HepG2 (cell line): ENCODE measurements at regions not wholly inside any gene's neighbourhood (a gene's known extent, or its start where the extent isn't known, plus 50 kb on each side); places are given as distances from the start of the nearest gene placed in this dataset.

Source experiments
- ATAC-seq: fragments of 200-7000 bp; cut with Tn5 transposase; 3 replicates; pipeline ENCODE4 v1.9.1; 2020; ENCODE audit warnings: mild to moderate bottlenecking, moderate library complexity
- BruUV-seq: library from RNA; stranded (reverse); fragments of 400-500 nt; replicated peaks from 2 replicates; lab custom pipeline; 2021; lab: Mats Ljungman, UMichigan
- CTCF ChIA-PET: fragments of 300-600 bp; formaldehyde crosslinking; extraction: SDS; loops from one replicate; lab custom pipeline; 2021; ENCODE audit warnings: low total read pairs, inconsistent platforms, low intra/inter-chr PET ratio; lab: Yijun Ruan, JAX
- POLR2A ChIA-PET: fragments of 350-600 bp; sonication (Branson Sonifier 250); formaldehyde crosslinking; loops from one replicate; lab custom pipeline; 2020; ENCODE audit warnings: antibody characterized with exemption, inconsistent platforms; lab: Yijun Ruan, JAX
- DNase-seq: peaks from one replicate; pipeline ENCODE4 v3.0.0-alpha.2; 2015; ENCODE audit warnings: low spot score
- FAIRE-seq: peaks from 3 replicates; lab custom pipeline; 2011; peaks lifted over from hg19 to GRCh38; lab: Jason Lieb, UNC
- H2AFZ ChIP-seq: one replicate; pipeline ENCODE4 v1.6.1; 2011; ENCODE audit warnings: low read length, inconsistent platforms
- H3K27ac ChIP-seq: fragments of 300-600 bp; 3 replicates; pipeline ENCODE4 v1.8.0; 2011; ENCODE audit warnings: mixed run types, mild to moderate bottlenecking, mixed read lengths, low read length, inconsistent platforms; ENCODE audit not compliant: insufficient read depth; ENCODE audit errors: extremely low read length
- H3K27me3 ChIP-seq, 2 experiments: fragments of 200-600 bp in 1 of 2; 2 replicates in 1 of 2; 3 replicates in 1 of 2; pipeline versions ENCODE4 v1.6.0 to v1.8.0; 2011; ENCODE audit warnings: low read length in 2 of 2, mild to moderate bottlenecking in 2 of 2, moderate library complexity in 2 of 2, inconsistent platforms in 1 of 2; ENCODE audit not compliant: insufficient read depth in 2 of 2, control insufficient read depth in 1 of 2
- H3K36me3 ChIP-seq, 2 experiments: fragments of 200-600 bp in 1 of 2; replicated peaks in 1 of 2; 2 replicates in 1 of 2; 3 replicates in 1 of 2; pipeline versions ENCODE4 v1.5.1 to v1.8.0; 2011; ENCODE audit warnings: low read length in 2 of 2, inconsistent platforms in 1 of 2; ENCODE audit not compliant: insufficient read depth in 2 of 2, control insufficient read depth in 1 of 2
- H3K4me1 ChIP-seq: 2 replicates; pipeline ENCODE4 v1.5.1; 2012; ENCODE audit warnings: low read length, inconsistent platforms; ENCODE audit not compliant: insufficient read depth
- H3K4me2 ChIP-seq: 2 replicates; pipeline ENCODE4 v1.6.0; 2011; ENCODE audit warnings: low read depth, low read length, inconsistent platforms
- H3K4me3 ChIP-seq, 3 experiments: fragments of 200-600 bp in 1 of 3; sonication (generic), shearing (Covaris generic) in 1 of 3; replicated peaks in 1 of 3; 2 replicates each; pipeline ENCODE4 v1.5.1; 2011 to 2016; ENCODE audit warnings: low read length in 3 of 3, inconsistent platforms in 2 of 3, low read depth in 2 of 3, mild to moderate bottlenecking in 2 of 3, control low read depth in 1 of 3, mixed read lengths in 1 of 3; ENCODE audit not compliant: insufficient read depth in 1 of 3
- H3K79me2 ChIP-seq: one replicate; pipeline ENCODE4 v1.6.1; 2011; ENCODE audit warnings: low read length, inconsistent platforms; ENCODE audit not compliant: insufficient read depth
- H3K9ac ChIP-seq: 2 replicates; pipeline ENCODE4 v1.6.0; 2011; ENCODE audit warnings: mild to moderate bottlenecking, low read depth, low read length, inconsistent platforms; ENCODE audit not compliant: insufficient read depth
- H3K9me3 ChIP-seq: 2 replicates; pipeline ENCODE4 v1.5.1; 2012; ENCODE audit warnings: mild to moderate bottlenecking, low read length
- H4K20me1 ChIP-seq: 2 replicates; pipeline ENCODE4 v1.6.0; 2011; ENCODE audit warnings: inconsistent platforms, mild to moderate bottlenecking, low read length, moderate library complexity; ENCODE audit not compliant: insufficient read depth
- EZH2 ChIP-seq: conservative IDR thresholded peaks from 2 replicates; pipeline ENCODE4 v1.6.1; 2012; ENCODE audit warnings: mild to moderate bottlenecking, low read depth, low read length, moderate library complexity
- FOXO1 ChIP-seq: sonication (generic); formaldehyde crosslinking; IDR thresholded peaks from 2 replicates; pipeline ENCODE4 v1.4.0; 2020; ENCODE audit warnings: missing genetic modification reagents
- JARID2 ChIP-seq: sonication (generic); formaldehyde crosslinking; IDR thresholded peaks from 2 replicates; pipeline ENCODE4 v1.8.1; 2023; ENCODE audit warnings: missing genetic modification reagents, inconsistent platforms; ENCODE audit not compliant: insufficient replicate concordance
- PHF20 ChIP-seq: sonication (generic); formaldehyde crosslinking; IDR thresholded peaks from 2 replicates; pipeline ENCODE4 v1.5.0; 2020; ENCODE audit warnings: mild to moderate bottlenecking, missing genetic modification reagents
- PLRG1 ChIP-seq: fragments of 450-650 bp; conservative IDR thresholded peaks from 2 replicates; pipeline ENCODE4 v1.6.1; 2016
- POGZ ChIP-seq: sonication (generic); formaldehyde crosslinking; IDR thresholded peaks from 2 replicates; pipeline ENCODE4 v1.4.0; 2020; ENCODE audit warnings: mild to moderate bottlenecking, missing genetic modification reagents
- RARA ChIP-seq: IDR thresholded peaks from 2 replicates; pipeline ENCODE4 v1.6.1; 2016; ENCODE audit warnings: missing genetic modification reagents, missing compliant biosample characterization
- SMARCE1 ChIP-seq: fragments of 450-650 bp; IDR thresholded peaks from 2 replicates; pipeline ENCODE4 v1.6.1; 2017; ENCODE audit warnings: borderline replicate concordance
- SUZ12 ChIP-seq: fragments of 150-350 bp; IDR thresholded peaks from 2 replicates; pipeline ENCODE4 v1.6.1; 2014; ENCODE audit warnings: low read depth, low read length
- ZBTB42 ChIP-seq: sonication (generic); formaldehyde crosslinking; IDR thresholded peaks from 2 replicates; pipeline ENCODE4 v1.5.0; 2020; ENCODE audit warnings: mild to moderate bottlenecking, missing genetic modification reagents
- ZBTB7A ChIP-seq: sonication (generic); formaldehyde crosslinking; IDR thresholded peaks from 2 replicates; pipeline ENCODE4 v1.8.0; 2022; ENCODE audit warnings: mild to moderate bottlenecking, missing genetic modification reagents
- ZNF121 ChIP-seq: sonication (generic); formaldehyde crosslinking; IDR thresholded peaks from 2 replicates; pipeline ENCODE4 v1.5.0; 2020; ENCODE audit warnings: mild to moderate bottlenecking, missing genetic modification reagents
- ZNF138 ChIP-seq: sonication (generic); formaldehyde crosslinking; IDR thresholded peaks from 2 replicates; pipeline ENCODE4 v1.5.0; 2020; ENCODE audit warnings: mild to moderate bottlenecking, low read depth, missing genetic modification reagents
- ZNF567 ChIP-seq: sonication (generic); formaldehyde crosslinking; IDR thresholded peaks from 2 replicates; pipeline ENCODE4 v1.8.1; 2023; ENCODE audit warnings: mild to moderate bottlenecking, missing genetic modification reagents, borderline replicate concordance
- WGBS: methylation state at CpG from one replicate; pipeline ENCODE4 v1.1.6; 2017; ENCODE audit warnings: low lambda C conversion rate; 5-methylcytosine and 5-hydroxymethylcytosine counted together
- in situ Hi-C: cut with HindIII; loops from 2 replicates; pipeline ENCODE4 v1.10.0; 2017; ENCODE audit warnings: low pct_unique_long_range_greater_than_20kb; ENCODE audit not compliant: extremely low pct_ligation_motif_present
- intact Hi-C: fragments of 100-400 bp; cut with micrococcal nuclease; formaldehyde crosslinking; loops from one replicate; pipeline ENCODE4 v1.10.0; 2022; ENCODE audit not compliant: unreplicated experiment
- TF ChIP-seq, protein P1 (sequence below): sonication (generic); formaldehyde crosslinking; IDR thresholded peaks from 2 replicates; pipeline ENCODE4 v1.8.0; 2023; ENCODE audit warnings: mild to moderate bottlenecking, missing genetic modification reagents
- TF ChIP-seq, protein P2 (sequence below): sonication (generic); formaldehyde crosslinking; IDR thresholded peaks from 2 replicates; pipeline ENCODE4 v1.4.0; 2020; ENCODE audit warnings: mild to moderate bottlenecking, low read depth, missing genetic modification reagents

DNA sequence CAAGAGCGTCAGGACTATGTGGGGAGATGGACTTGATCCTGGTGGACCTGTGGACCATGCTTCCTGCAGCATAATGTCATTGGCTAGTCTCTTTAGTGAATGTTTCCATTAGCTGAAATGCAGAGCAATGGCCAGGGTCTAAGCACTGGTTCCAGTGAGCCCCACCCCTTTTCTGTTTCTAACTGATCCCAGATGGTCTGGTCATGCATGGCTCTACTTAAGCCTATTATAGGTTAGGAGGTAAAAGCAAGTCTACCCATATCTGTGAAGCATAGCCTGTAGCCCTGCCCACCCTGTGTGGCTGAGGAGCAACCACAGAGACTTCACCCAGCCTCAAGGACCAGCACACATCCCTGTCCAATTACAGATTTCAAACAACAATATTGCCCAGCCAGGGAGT lies 419.2 kb downstream of the ZNF385D start:
- FAIRE-seq (no peak), DNase-seq (no peak), ATAC-seq (no peak)
- TF ChIP-seq, protein P1, sequence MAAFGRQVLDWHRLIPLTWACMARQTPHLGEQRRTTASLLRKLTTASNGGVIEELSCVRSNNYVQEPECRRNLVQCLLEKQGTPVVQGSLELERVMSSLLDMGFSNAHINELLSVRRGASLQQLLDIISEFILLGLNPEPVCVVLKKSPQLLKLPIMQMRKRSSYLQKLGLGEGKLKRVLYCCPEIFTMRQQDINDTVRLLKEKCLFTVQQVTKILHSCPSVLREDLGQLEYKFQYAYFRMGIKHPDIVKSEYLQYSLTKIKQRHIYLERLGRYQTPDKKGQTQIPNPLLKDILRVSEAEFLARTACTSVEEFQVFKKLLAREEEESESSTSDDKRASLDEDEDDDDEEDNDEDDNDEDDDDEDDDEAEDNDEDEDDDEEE (CRISPR knock-in tag), result no peak
- TF ChIP-seq POGZ (CRISPR knock-in tag), result no peak
- TF ChIP-seq ZBTB7A (CRISPR knock-in tag), result no peak
- TF ChIP-seq JARID2, result no peak
- TF ChIP-seq SMARCE1, result no peak
- TF ChIP-seq EZH2, result no peak
- no peak for TF ChIP-seq SUZ12
- no peak for TF ChIP-seq ZNF121 (CRISPR knock-in tag)
- no peak for TF ChIP-seq PLRG1
- no peak for TF ChIP-seq ZNF567 (CRISPR knock-in tag)
- no peak for TF ChIP-seq ZBTB42
- TF ChIP-seq, protein P2, sequence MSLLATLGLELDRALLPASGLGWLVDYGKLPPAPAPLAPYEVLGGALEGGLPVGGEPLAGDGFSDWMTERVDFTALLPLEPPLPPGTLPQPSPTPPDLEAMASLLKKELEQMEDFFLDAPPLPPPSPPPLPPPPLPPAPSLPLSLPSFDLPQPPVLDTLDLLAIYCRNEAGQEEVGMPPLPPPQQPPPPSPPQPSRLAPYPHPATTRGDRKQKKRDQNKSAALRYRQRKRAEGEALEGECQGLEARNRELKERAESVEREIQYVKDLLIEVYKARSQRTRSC (CRISPR knock-in tag), result no peak
- TF ChIP-seq FOXO1 (CRISPR knock-in tag), result no peak
- no peak for TF ChIP-seq PHF20 (CRISPR knock-in tag)
- no peak for TF ChIP-seq RARA (CRISPR knock-in tag)
- no peak for TF ChIP-seq ZNF138 (CRISPR knock-in tag)
- Histone ChIP-seq H3K4me3 (no peak overlapping the region), H4K20me1 (no peaks in the 10 kb centered on the region), H3K9ac (no peak overlapping the region), H3K27me3 (no peaks in the 10 kb centered on the region), H3K9me3 (peaks cover 85% of the 10 kb centered on the region), H3K27ac (no peak overlapping the region), H2AFZ (no peak overlapping the region), H3K4me1 (no peaks in the 10 kb centered on the region), H3K4me2 (no peak overlapping the region), H3K79me2 (no peaks in the 10 kb centered on the region), H3K36me3 (no peaks in the 10 kb centered on the region)
- CTCF ChIA-PET, result no interaction called here
- no TSS peak for BruUV-seq
- intact Hi-C loops (no loop called here), in situ Hi-C loops (no loop called here)
- POLR2A ChIA-PET, result no interaction called here
- 0% methylated on average over 1 of the region's 1 CpG for WGBS
